ENCODE measurements at regions not wholly inside any gene's neighbourhood (a gene's known extent, or its start where the extent isn't known, plus 50 kb on each side); places are given as distances from the start of the nearest gene placed in this dataset.

GRCh38 chr2:173658946-173659371 lies 304.3 kb downstream of the CDCA7 start:
- H2AFZ ChIP-seq (ENCODE audit: low read length): no peak overlapping the region
- DNase-seq: no peak
- no peak overlapping the region for H3K14ac ChIP-seq (ENCODE audit: insufficient read depth, low read length)
- no peak overlapping the region for H3T11ph ChIP-seq (ENCODE audit: low read length)
- no peak overlapping the region for H4K5ac ChIP-seq (ENCODE audit: insufficient read length, low read depth, low read length)
- no peaks in the 10 kb centered on the region; the same call in 1 of the 2 replicates for H3K4me1 ChIP-seq (ENCODE audit: insufficient read depth, low read length)
- Mint-ChIP-seq H3K36me3 (ENCODE audit: insufficient read depth in 1 of 3, low read depth in 3 of 3) (no peaks in the 10 kb centered on the region), H3K4me3 (no peak overlapping the region), H3K27ac (no peak overlapping the region), H3K9me3 (no peaks in the 10 kb centered on the region; a peak in 1 of 5 replicates), H3K27me3 (ENCODE audit: low read depth) (no peaks in the 10 kb centered on the region), H3K4me1 (peaks cover 7 to 15% of the 10 kb centered on the region in 2 experiments; a peak in 3 of 4 replicates)
- no peak overlapping the region for H3K4ac ChIP-seq (ENCODE audit: low read depth, low read length)
- H3K4me2 ChIP-seq (ENCODE audit: insufficient read depth, insufficient read length, low read length): no peak overlapping the region
- H4K20me1 ChIP-seq (ENCODE audit: control insufficient read depth, insufficient read depth, insufficient read length): no peaks in the 10 kb centered on the region
- H3K79me2 ChIP-seq (ENCODE audit: insufficient read depth, low read length): no peaks in the 10 kb centered on the region
- H3K9me3 ChIP-seq (ENCODE audit: control insufficient read depth, low read depth, low read length): no peaks in the 10 kb centered on the region
- no CpG with 5 or more reads among the region's 2 CpGs for WGBS (ENCODE audit: extremely low coverage, insufficient read length, low lambda C conversion rate)
- no peaks in the 10 kb centered on the region for H3K23me2 ChIP-seq (ENCODE audit: insufficient read length, low read depth, low read length, poor library complexity, severe bottlenecking)
- H3K18ac ChIP-seq (ENCODE audit: insufficient read length, low read depth, low read length): no peak overlapping the region
- H3K23ac ChIP-seq (ENCODE audit: insufficient read length, low read depth, low read length): no peak overlapping the region
- TF ChIP-seq, protein P1, sequence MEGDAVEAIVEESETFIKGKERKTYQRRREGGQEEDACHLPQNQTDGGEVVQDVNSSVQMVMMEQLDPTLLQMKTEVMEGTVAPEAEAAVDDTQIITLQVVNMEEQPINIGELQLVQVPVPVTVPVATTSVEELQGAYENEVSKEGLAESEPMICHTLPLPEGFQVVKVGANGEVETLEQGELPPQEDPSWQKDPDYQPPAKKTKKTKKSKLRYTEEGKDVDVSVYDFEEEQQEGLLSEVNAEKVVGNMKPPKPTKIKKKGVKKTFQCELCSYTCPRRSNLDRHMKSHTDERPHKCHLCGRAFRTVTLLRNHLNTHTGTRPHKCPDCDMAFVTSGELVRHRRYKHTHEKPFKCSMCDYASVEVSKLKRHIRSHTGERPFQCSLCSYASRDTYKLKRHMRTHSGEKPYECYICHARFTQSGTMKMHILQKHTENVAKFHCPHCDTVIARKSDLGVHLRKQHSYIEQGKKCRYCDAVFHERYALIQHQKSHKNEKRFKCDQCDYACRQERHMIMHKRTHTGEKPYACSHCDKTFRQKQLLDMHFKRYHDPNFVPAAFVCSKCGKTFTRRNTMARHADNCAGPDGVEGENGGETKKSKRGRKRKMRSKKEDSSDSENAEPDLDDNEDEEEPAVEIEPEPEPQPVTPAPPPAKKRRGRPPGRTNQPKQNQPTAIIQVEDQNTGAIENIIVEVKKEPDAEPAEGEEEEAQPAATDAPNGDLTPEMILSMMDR (conservative IDR thresholded peaks at IDR 0.05): no peak
- no peak overlapping the region for H4K91ac ChIP-seq (ENCODE audit: insufficient read length, low read depth, low read length)
- H3K27ac ChIP-seq (ENCODE audit: insufficient read length, low read depth, low read length): no peak overlapping the region
- H3K56ac ChIP-seq (ENCODE audit: insufficient read length, low read depth, low read length): no peak overlapping the region
- no peaks in the 10 kb centered on the region for H3K79me1 ChIP-seq (ENCODE audit: insufficient read depth, low read depth, low read length, poor library complexity, severe bottlenecking)
- no peak overlapping the region for H3K9ac ChIP-seq (ENCODE audit: extremely low read depth, insufficient read length, low read length)
- no peak overlapping the region for H2BK15ac ChIP-seq (ENCODE audit: low read depth, low read length)
- H2BK5ac ChIP-seq (ENCODE audit: insufficient read length, low read length): no peak overlapping the region
- no peaks in the 10 kb centered on the region for H3K27me3 ChIP-seq (ENCODE audit: insufficient read depth, low read length)
- H2BK12ac ChIP-seq (ENCODE audit: insufficient read length, low read depth, low read length): no peak overlapping the region
- H2BK20ac ChIP-seq (ENCODE audit: low read depth, low read length, poor library complexity, severe bottlenecking): no peak overlapping the region
- H4K8ac ChIP-seq (replicated peaks; ENCODE audit: insufficient read length, low read depth, low read length): no peak overlapping the region
- H2AK5ac ChIP-seq (ENCODE audit: insufficient read length, low read length): no peak overlapping the region
- H2BK120ac ChIP-seq (ENCODE audit: low read depth, low read length, poor library complexity, severe bottlenecking): no peak overlapping the region
